A549 (cell line): ENCODE measurements at regions not wholly inside any gene's neighbourhood (a gene's known extent, or its start where the extent isn't known, plus 50 kb on each side); places are given as distances from the start of the nearest gene placed in this dataset.

Experiments
- NR3C1 ChIP-seq: fragments of >200 bp; sonication (Bioruptor Twin); formaldehyde crosslinking; IDR thresholded peaks from 3 replicates; pipeline ENCODE4 v1.6.1; 2017
- RNF2 ChIP-seq: fragments of 200-600 bp; sonication (generic); IDR thresholded peaks from 2 replicates; pipeline ENCODE4 v1.6.1; 2016; ENCODE audit warnings: low read depth, mild to moderate bottlenecking, antibody characterized with exemption, moderate library complexity, borderline replicate concordance

DNA sequence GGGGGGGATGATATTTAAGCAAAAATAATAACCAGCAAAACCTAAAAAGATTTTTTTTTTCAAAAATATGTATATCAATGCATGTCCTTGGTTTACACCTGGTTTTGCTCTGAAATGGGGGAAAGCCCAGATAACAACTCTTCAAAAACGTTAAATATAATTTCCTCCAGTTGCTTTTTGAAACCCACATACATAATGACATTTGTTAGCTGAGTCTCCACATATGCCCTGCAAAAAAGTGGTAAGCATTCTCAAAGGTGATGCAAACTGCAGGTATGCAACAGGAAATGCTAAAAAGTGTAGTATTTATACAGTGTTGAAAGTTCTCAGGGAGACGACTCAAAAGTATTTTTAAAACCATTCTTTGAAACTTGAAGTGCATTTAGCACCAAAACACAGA is 258.6 kb downstream of the ZEB2 start:
- TF ChIP-seq RNF2 (no peak), NR3C1 (no peak)
